Stimulated activated CD8-positive, alpha-beta memory T cell treated with anti-CD3 and anti-CD28 coated beads, Interleukin-7, amount 100 ng/mL, for 48 hours (primary cell): ENCODE measurements at regions not wholly inside any gene's neighbourhood (a gene's known extent, or its start where the extent isn't known, plus 50 kb on each side); places are given as distances from the start of the nearest gene placed in this dataset.
A peak's percentile ranks its signal among the peaks of the same experiment; 100 is the strongest.
"Not testable (repeated sequence)": the region's sequence is repeated elsewhere in the genome, so short reads cannot be mapped to it uniquely, and the experiment has no call there.

Experiments
- DNase-seq, 2 donors: peaks; one replicate each; pipeline ENCODE4 v3.0.0-alpha.2; 2020; ENCODE audit warnings: low read depth in 1 of 2; ENCODE audit errors: extremely low read depth in 1 of 2

GRCh38 chr2:153308466-153308865, 170.1 kb downstream of the RPRM start:
- DNase-seq: no peak

- DNase-seq: no peak
These were observed 171.3 kb downstream of the RPRM start for GRCh38 chr2:153307223-153307622.

GRCh38 chr2:153299809-153300208, 178.8 kb downstream of the RPRM start:
- DNase-seq: no peak

GRCh38 chr2:153299217-153299616, 179.3 kb downstream of the RPRM start:
- DNase-seq: no peak

GRCh38 chr2:153294199-153294786, 184.3 kb downstream of the RPRM start:
- no peak for DNase-seq

GRCh38 chr2:153291718-153292117, 186.8 kb downstream of the RPRM start:
- DNase-seq: no peak

GRCh38 chr2:153287109-153287801, 191.3 kb downstream of the RPRM start:
- peak in 1 of 2 donors; percentile 10 for DNase-seq

- DNase-seq: no peak
These were observed 209.6 kb downstream of the RPRM start for GRCh38 chr2:153268941-153269461.

- not testable (repeated sequence) for DNase-seq
These were observed 221.7 kb downstream of the RPRM start for GRCh38 chr2:153256876-153257275.

- DNase-seq: not testable (repeated sequence)
These were observed 231.9 kb downstream of the RPRM start for GRCh38 chr2:153246636-153247035.

GRCh38 chr2:153235516-153235915, 243.0 kb downstream of the RPRM start:
- DNase-seq: peak in 1 of 2 donors; percentile 17

- DNase-seq: no peak
These were observed 246.1 kb downstream of the RPRM start for GRCh38 chr2:153232464-153232863.

GRCh38 chr2:153230977-153231376, 247.6 kb downstream of the RPRM start:
- DNase-seq: no peak

GRCh38 chr2:153228904-153229303, 249.7 kb downstream of the RPRM start:
- DNase-seq: no peak

GRCh38 chr2:153227981-153228380, 250.6 kb downstream of the RPRM start:
- no peak for DNase-seq

- DNase-seq: no peak
These were observed 256.1 kb downstream of the RPRM start for GRCh38 chr2:153222231-153223165.

- no peak for DNase-seq
These were observed 257.1 kb downstream of the RPRM start for GRCh38 chr2:153221506-153221905.

GRCh38 chr2:153221087-153221486, 257.5 kb downstream of the RPRM start:
- no peak for DNase-seq

- DNase-seq: no peak
These were observed 259.7 kb downstream of the RPRM start for GRCh38 chr2:153218851-153219250.

GRCh38 chr2:153214337-153214736, 264.2 kb downstream of the RPRM start:
- no peak for DNase-seq

GRCh38 chr2:153213022-153213421, 265.5 kb downstream of the RPRM start:
- DNase-seq: no peak
